Stimulated activated CD4-positive, alpha-beta T cell treated with anti-CD3 and anti-CD28 coated beads, Interleukin-4, amount 100 ng/mL, for 4 hours (primary cell): ENCODE measurements at regions not wholly inside any gene's neighbourhood (a gene's known extent, or its start where the extent isn't known, plus 50 kb on each side); places are given as distances from the start of the nearest gene placed in this dataset.
"Not testable (repeated sequence)": the region's sequence is repeated elsewhere in the genome, so short reads cannot be mapped to it uniquely, and the experiment has no call there.

Experiments
- DNase-seq, 2 experiments: peaks; one replicate each; pipeline ENCODE4 v3.0.0-alpha.2; 2020

- DNase-seq = no peak
Measured at GRCh38 chr3:101138817-101139216, 145.6 kb upstream of the ABI3BP start.

GRCh38 chr3:101134331-101134730 is 141.1 kb upstream of the ABI3BP start:
- DNase-seq = no peak

- DNase-seq = no peak
Measured at GRCh38 chr3:101133652-101134051, 140.4 kb upstream of the ABI3BP start.

DNA sequence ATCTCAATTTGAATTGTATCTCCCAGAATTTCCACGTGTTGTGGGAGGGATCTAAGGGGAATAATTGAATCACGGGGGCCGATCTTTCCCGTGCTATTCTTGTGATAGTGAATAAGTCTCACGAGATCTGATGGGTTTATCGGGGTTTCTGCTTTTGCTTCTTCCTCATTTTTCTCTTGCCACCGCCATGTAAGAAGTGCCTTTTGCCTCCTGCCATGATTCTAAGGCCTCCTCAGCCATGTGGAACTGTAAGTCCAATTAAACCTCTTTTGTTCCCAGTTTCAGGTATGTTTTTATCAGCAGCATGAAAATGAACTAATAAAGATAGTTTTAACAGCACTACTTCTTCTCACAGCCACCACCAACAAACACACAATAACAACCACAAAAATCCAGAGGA is 140.0 kb upstream of the ABI3BP start:
- not testable (repeated sequence) for DNase-seq

DNA sequence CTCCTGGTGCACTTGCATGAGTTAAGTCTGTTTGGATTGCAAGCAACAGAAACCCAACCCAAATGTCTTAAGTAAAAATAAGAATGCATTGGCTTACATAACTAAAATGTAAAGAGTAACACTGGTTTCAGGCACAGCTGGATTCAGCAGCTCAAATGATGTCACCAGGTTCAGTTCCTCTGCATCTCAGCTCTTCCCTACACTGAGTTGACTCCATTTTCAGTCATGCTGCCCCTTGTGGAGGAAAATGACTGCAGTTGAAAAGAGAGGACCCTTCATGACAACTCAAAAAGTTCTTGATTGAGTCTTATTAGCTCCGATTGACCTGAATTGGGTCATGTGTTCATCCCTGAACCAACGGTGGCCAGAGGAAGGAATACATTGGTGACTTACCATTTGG is 138.5 kb upstream of the ABI3BP start:
- no peak for DNase-seq

- DNase-seq = no peak
Measured at GRCh38 chr3:101128786-101129185, 135.6 kb upstream of the ABI3BP start.

GRCh38 chr3:101128001-101128400 is 134.8 kb upstream of the ABI3BP start:
- DNase-seq = no peak

- no peak for DNase-seq
Measured at GRCh38 chr3:101124125-101124524, 130.9 kb upstream of the ABI3BP start.

DNA sequence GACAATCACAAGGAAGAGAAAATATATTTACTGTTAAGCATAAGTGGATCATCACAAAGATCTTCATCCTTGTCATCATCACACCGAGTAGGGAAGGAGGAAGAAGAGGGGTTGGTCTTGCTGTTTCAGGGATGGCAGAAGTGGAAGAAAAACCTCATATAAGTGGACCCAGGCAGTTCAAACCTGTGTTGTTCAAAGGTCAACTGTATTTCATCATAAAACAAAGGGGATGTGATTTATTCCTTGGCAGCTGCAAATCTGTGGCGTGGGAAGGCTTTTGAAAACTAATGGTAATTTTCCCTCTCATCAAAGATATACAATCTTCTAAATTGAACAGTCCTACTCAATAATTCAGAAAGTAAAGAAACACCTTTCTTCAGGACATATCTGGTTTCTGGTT is 129.9 kb upstream of the ABI3BP start:
- DNase-seq = no peak

DNA sequence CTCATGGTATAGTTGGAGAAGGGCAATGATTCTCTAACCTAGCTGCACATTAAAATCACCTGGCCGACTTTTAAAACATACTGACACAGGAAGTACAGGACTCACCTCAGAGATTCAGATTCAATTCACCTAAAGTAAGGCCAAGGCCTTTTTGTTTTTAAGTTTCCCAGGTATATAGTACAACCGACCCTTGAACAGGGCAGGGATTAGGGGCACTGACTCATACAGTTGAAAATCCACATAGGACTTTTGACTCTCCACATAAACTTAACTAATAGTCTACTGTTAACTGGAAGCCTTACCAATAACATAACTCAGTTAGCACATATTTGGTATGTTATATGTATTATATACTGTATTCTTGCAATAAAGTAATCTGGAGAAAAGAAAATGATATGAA is 129.5 kb upstream of the ABI3BP start:
- DNase-seq = no peak

GRCh38 chr3:101120039-101120438 is 126.8 kb upstream of the ABI3BP start:
- no peak for DNase-seq

DNA sequence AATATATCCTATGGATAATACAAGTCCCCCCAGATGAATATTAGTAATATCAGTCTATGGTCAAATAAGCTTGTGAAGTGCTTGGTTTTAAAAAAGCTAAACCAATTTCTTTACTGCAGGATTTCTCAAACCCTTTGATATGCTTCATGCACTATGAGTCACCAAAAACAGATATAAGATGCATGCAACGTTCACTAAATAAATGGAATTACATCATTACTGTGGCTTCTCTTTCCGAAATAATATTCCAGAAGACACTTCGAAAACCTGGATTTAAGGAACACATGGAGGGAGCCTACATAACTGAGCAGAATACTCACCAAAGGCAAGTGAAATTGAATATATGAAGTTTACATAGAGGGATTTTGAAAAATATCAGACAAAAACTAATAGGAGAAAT is 126.3 kb upstream of the ABI3BP start:
- DNase-seq = no peak

- no peak for DNase-seq
Measured at GRCh38 chr3:101117980-101118379, 124.8 kb upstream of the ABI3BP start.

DNA sequence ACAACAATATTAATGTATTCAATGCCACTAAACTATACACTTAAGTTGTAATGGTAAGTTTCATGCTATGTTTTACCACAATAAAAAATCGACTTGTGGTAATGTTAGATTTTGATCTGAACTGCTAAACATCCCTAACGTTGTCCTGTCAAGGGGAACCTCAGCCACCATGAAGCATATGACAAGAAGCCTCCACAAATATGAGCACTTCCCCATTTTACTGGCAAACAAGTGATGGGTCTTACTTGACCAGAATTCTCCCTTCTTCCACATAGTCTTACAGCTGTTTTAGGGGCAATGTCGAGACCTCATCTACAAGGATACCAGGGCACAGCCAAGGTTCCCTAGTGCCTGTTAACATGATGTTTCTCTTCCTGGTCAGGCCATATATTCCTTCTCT is 124.2 kb upstream of the ABI3BP start:
- no peak for DNase-seq

DNA sequence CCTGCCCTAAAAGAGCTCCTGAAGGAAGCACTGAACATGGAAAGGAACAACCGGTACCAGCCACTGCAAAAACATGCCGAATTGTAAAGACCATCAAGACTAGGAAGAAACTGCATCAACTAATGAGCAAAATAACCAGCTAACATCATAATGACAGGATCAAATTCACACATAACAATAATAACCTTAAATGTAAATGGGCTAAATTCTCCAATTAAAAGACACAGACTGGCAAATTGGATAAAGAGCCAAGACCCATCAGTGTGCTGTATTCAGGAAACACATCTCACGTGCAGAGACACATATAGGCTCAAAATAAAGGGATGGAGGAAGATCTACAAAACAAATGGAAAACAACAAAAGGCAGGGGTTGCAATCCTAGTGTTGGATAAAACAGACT is 117.1 kb upstream of the ABI3BP start:
- not testable (repeated sequence) for DNase-seq

DNA sequence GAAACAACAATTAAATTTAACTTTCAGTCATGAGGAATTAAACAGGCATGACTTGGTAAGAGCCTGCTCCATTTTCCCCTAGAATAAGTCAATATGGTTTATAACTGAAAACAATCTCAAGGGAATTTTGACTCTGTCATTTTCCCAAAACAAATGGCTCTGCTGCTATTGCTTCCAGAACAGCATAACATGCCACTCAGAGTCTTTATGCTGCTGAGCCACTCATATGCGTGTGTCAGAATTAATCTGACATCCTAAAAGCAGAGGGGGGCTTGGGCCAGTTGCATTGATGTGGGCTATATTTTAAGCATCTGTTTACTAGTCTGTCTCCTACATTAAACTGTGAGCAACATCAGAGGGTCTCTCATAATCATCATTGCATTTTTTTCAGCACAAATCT is 111.1 kb upstream of the ABI3BP start:
- no peak for DNase-seq

GRCh38 chr3:101102678-101103296 is 109.6 kb upstream of the ABI3BP start:
- DNase-seq = no peak

DNA sequence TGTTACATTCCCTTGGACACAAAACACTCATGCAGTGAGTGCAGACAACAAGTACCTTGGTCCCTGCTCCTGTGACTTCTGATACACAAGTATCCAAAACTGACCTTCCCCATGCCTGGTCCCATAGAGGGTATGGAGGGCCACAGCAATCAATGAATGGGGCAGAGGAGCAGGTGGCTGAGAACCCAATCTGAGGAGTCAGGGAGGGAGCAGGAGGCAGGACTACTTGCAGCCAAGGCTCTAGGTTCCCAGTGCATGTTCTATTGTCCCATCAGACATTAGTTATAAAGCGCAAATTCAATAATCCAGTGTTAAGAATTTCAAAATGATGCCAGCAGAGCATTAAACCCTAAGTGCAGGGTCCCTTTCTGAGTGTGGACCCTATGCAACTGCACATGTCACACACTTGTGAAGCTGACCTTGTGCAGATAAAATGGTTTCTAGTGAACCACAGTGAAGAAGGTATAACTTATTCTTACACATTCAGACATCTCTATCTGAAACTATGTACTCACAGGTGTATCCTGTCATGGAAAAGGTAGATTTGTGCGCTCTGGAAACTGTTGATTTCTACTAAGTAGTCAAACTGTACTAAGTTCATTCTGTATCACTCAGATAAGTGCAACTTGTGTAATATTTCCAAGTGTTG is 107.3 kb upstream of the ABI3BP start:
- DNase-seq = no peak

DNA sequence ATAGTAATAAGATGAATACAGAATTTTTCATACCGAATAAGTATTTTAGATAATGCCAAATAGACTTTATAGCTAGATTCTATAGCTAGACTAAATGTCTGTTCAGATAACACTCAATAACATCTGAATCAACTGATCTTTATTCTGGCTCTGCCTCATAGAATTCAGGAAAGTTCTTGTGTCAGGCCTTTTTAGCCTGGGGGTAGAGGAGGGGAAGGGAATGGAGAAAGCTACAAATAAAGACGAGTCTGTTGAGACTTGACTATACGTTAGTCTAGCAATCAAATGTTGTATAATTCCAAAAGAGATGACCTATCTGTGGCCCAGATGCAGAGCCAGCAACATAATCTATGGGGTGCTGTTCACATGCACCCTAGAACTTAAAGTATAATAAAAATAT is 106.6 kb upstream of the ABI3BP start:
- DNase-seq = no peak

GRCh38 chr3:101096444-101096843 is 103.2 kb upstream of the ABI3BP start:
- no peak for DNase-seq

GRCh38 chr3:101095693-101096430 is 102.6 kb upstream of the ABI3BP start:
- no peak for DNase-seq

DNA sequence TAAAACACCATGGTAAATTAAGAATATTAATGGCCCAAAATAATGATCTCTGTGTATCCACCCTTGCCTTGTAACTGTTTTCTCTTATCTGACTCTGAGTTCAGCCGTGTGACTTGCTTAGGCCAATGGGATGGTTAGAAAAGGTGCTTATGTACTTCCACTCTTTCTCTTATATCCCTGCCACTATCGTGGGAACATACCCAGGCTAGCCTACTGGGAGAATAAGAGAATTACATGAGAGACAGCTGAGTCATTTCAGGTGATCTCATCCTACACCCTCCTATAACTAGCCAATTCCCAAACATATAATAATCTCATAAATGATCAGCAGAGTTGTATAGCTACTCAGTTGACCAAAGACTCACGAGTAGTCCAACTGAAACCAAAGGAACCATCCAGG is 98.3 kb upstream of the ABI3BP start:
- no peak for DNase-seq

GRCh38 chr3:101085752-101086151 is 92.5 kb upstream of the ABI3BP start:
- DNase-seq = no peak

- DNase-seq = no peak
Measured at GRCh38 chr3:101084404-101084803, 91.2 kb upstream of the ABI3BP start.
